ENCODE measurements at regions not wholly inside any gene's neighbourhood (a gene's known extent, or its start where the extent isn't known, plus 50 kb on each side); places are given as distances from the start of the nearest gene placed in this dataset.
"Not testable (repeated sequence)": the region's sequence is repeated elsewhere in the genome, so short reads cannot be mapped to it uniquely, and the experiment has no call there.

- peak; percentile 42 for DNase-seq
Observed at GRCh38 chr7:130789436-130789835, 55.4 kb upstream of the KLF14 start.

- no peak for DNase-seq
Observed at GRCh38 chr7:130791746-130792145, 57.7 kb upstream of the KLF14 start.

- DNase-seq = no peak
Observed at GRCh38 chr7:130793855-130794618, 60.0 kb upstream of the KLF14 start.

- DNase-seq = no peak
Observed at GRCh38 chr7:130794619-130794922, 60.6 kb upstream of the KLF14 start.

DNA sequence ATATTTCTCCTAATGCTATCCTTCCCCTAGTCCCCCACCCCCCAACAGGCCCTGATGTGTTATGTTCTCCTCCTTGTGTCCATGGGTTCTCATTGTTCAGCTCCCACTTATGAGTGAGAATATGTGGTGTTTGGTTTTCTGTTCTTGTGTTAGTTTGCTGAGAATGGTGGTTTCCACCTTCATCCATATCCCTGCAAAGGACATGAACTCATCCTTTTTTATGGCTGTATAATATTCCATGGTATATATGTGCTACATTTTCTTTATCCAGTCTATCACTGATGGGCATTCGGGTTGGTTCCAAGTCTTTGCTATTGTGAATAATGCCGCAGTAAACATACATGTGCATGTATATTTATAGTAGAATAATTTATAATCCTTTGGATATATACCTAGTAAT is 62.4 kb upstream of the KLF14 start:
- not testable (repeated sequence) for DNase-seq

GRCh38 chr7:130803127-130803526 is 69.1 kb upstream of the KLF14 start:
- no peak for DNase-seq

GRCh38 chr7:130804220-130804619 is 70.2 kb upstream of the KLF14 start:
- DNase-seq = no peak

DNA sequence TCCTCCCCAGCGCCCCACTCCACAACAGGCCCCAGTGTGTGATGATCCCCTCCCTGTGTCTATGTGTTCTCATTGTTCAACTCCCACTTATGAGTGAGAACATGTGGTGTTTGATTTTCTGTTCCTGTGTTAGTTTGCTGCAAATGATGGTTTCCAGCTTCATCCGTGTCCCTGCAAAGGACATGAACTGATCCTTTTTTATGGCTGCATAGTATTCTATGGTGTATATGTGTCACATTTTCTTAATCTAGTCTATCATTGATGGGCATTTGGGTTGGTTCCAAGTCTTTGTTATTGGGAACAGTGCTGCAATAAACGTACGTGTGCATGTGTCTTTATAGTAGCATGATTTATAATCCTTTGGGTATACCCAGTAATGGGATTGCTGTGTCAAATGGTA is 78.8 kb upstream of the KLF14 start:
- DNase-seq = not testable (repeated sequence)

DNA sequence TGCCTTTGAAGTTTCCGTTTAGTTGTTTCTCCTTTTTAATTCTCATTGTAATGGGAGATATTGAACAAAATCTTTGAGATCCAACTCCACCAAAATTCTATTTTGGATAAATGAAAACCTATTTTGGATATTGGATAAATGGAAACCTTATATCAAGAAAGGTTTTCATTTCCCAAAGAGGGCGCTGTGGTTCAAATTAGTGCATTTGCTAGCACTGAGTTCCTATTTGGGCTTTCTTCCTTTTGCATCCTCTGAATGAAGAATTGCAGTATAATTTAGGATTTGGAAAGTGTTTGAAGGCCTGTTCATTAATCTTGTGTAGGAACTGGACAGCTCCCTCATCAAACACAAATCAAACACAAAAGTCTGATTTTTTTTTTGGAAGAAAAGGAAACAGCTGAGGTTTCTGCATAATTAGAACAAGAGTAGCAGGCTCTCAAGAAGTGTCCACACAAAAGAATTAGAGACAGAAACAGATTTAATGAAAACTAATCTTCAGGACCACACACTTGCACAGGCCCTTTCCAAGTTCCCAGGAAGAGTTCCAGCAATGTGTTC is 80.8 kb upstream of the KLF14 start:
- DNase-seq = peak; percentile 53

DNA sequence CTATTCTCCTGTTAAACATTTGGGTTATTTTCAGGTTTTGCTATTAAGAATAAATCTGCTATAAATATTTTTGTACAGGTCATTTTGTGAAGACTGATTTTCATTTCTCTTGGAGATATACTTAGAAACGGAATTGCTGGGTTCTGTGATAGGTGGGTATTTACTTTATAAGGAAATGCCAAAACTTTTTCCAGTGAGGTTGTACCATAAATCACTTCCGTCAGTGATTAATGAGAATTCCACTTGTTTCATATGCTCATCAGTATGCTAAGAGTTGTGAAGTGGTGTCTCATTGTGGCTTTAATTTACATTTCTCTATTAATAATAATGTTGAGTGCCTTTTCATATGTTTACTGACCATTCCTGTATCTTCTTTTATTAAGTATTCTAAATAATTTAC is 84.0 kb upstream of the KLF14 start:
- DNase-seq = no peak

- DNase-seq = no peak
Observed at GRCh38 chr7:130821864-130822263, 87.9 kb upstream of the KLF14 start.

DNA sequence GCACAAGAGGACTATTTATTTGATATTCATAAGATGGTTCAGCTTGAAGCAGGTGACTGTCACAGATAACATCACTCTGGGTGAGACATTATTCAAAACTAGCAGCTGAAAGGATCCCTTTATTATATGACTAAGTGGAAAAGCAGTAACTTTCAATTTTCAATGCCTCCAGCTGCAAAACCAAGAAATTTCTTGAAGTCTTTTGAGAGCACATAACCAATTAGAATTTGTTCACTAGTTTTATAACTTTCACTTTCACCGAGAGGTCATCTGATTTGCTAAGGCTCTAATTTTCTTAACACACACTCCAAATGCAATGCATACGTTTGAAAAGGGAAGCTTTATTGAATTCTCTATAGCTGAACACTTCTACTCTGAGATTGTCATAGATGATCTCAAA is 88.6 kb upstream of the KLF14 start:
- peak; percentile 35 for DNase-seq

- no peak for DNase-seq
Observed at GRCh38 chr7:130823060-130823459, 89.1 kb upstream of the KLF14 start.

DNA sequence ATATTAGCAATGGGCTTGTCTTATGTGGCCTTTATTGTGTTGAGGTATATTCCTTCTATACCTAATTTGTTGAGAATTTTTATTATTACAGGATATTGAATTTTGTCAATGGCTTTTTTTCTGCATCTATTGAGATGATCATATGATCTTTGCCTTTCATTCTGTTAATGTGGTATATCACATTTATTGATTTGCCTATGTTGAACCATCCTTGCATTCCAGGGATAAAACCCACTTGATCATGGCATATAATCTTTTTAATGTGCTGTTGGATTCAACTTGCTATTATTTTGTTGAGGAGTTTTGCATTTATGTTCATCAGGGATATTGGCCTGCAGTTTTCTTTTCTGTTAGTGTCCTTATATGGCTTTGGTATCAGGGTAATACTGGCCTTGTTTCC is 91.8 kb upstream of the KLF14 start:
- no peak for DNase-seq

DNA sequence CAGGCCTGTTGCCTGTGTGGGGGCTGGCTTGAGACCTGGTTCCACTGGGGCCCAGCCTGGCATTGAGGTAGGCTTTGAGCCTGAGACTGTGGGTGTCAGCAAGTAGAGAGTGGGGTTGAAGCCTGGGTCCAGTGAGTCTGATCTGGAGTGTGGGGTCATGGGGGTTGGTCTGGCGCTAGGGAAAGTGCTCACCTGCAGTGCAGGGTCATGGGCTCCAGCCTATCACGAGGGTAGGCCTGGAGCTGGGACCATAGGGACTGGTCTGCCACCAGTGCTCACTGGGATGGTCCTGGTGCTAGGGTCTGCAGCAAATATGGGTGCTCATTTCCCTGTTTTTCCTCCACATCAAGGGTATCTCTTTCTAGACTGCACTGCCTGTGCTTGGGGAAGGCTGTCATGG is 95.4 kb upstream of the KLF14 start:
- DNase-seq = no peak

- no peak for DNase-seq
Observed at GRCh38 chr7:130831322-130831721, 97.3 kb upstream of the KLF14 start.

DNA sequence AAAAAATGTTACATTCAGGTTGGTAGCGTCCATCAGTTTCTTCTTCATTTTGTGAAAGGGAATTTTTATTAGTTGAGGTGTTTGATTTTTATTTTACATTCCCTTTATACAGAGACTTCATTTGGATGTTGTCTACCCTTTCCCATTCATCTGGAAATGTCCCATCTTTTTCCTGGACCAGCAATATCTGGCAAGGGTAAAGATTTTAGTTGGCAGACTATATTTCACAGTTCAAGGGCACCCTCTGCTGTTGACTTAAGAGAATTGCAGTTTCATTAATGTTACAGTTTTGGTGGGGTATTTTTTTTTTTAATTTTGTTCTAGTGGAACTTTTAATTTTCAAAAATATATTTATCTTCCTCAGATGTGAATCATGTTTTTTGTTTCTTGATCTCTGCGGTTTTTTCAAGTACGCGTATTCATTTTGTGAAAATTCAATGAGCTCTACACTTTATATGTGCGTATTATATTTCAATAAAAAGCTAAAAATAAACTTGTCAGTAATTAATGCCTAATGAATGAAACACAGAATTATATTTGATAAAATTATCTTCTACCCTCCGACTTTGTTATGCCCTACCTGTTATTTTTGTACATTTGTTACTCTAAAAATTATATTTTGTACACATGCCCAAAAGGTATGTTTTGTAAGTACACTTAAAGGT is 97.9 kb upstream of the KLF14 start:
- DNase-seq = peak; percentile 54

DNA sequence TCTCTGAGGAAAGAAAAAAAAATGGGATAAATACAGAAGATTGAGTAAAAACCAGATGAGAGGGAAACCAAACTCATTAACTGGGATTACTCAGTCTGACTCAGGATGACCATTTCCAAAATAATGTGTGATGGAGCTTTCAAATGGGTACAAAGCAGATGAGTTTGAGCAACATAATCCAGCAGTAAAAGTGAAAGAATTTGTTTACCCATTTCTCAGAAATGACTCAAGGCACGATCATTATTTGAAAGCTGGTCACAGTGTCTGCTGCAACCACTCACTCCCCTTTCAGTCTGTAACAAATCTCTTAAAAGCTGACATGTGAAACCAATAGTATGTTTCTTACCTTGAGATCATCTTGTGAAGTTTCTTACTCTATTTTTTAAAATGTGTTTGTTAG is 104.7 kb upstream of the KLF14 start:
- DNase-seq = peak; percentile 77

- no peak for DNase-seq
Observed at GRCh38 chr7:130840599-130840998, 106.6 kb upstream of the KLF14 start.

GRCh38 chr7:130841416-130841815 is 107.4 kb upstream of the KLF14 start:
- no peak for DNase-seq

- DNase-seq = no peak
Observed at GRCh38 chr7:130843703-130844102, 109.7 kb upstream of the KLF14 start.

- no peak for DNase-seq
Observed at GRCh38 chr7:130844811-130845580, 111.0 kb upstream of the KLF14 start.

DNA sequence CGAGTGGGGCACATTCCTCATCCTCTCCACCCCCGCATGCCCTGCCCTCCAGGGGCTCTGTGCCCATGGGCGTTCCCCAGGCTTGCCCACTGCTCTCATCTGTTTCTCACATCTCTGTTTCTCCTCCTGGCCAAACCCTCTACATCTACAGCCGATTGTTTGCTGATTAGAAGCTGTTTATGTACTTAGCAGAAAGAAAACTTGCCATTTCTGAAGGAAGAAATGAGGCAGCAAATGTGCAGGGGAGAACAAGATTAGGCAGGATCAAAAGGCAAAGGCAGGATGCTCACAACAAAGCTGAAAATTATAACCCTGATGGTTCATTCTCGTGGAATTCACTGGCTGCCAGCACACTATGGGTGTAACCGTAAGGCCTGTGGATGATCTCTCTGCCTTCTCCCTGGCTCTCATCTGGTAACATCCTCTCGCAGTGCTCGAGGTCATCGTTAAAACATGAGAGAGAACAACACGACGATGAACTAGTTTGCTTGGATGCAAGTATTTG is 111.6 kb upstream of the KLF14 start:
- no peak for DNase-seq

DNA sequence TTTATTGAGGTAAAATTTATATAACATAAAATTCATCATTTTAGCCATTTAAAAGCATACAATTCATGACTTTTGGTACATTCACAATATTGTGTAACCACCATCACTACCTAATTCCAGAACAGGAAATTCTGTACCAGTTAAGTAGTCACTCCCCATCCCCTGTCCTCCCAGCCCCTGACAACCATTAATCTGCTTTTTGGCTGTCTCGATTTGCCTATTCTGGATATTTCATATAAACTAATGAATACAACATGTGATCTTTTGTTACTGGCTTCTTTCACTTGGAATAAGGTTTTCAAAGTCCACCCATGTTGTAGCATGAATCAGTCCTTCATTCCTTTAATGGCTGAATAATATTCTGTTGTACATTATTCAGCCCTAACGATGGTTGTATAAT is 115.6 kb upstream of the KLF14 start:
- no peak for DNase-seq
